ENCODE measurements at regions not wholly inside any gene's neighbourhood (a gene's known extent, or its start where the extent isn't known, plus 50 kb on each side); places are given as distances from the start of the nearest gene placed in this dataset.
A peak's percentile ranks its signal among the peaks of the same experiment; 100 is the strongest.

GRCh38 chr12:13365748-13366366, 169.3 kb downstream of the EMP1 start (continued):
- TF ChIP-seq, protein P1, sequence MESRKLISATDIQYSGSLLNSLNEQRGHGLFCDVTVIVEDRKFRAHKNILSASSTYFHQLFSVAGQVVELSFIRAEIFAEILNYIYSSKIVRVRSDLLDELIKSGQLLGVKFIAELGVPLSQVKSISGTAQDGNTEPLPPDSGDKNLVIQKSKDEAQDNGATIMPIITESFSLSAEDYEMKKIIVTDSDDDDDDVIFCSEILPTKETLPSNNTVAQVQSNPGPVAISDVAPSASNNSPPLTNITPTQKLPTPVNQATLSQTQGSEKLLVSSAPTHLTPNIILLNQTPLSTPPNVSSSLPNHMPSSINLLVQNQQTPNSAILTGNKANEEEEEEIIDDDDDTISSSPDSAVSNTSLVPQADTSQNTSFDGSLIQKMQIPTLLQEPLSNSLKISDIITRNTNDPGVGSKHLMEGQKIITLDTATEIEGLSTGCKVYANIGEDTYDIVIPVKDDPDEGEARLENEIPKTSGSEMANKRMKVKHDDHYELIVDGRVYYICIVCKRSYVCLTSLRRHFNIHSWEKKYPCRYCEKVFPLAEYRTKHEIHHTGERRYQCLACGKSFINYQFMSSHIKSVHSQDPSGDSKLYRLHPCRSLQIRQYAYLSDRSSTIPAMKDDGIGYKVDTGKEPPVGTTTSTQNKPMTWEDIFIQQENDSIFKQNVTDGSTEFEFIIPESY (IDR thresholded peaks at IDR 0.05; ENCODE audit: borderline replicate concordance, low read depth) = no peak
- no peak for TF ChIP-seq RAD21 (IDR thresholded peaks at IDR 0.05; ENCODE audit: low read length)

- H3K4me2 ChIP-seq = no peak overlapping the region
- H3F3A ChIP-seq (replicated peaks; ENCODE audit: insufficient read depth) = no peaks in the 10 kb centered on the region
- H3K9me2 ChIP-seq = no peaks in the 10 kb centered on the region
- no peaks in the 10 kb centered on the region for H3K4me1 ChIP-seq (ENCODE audit: control insufficient read depth in 1 of 2, insufficient read depth in 2 of 2, low read depth in 1 of 2, low read length in 1 of 2)
- H3K27ac ChIP-seq (ENCODE audit: low read depth in 2 of 2, low read length in 1 of 2) = no peak overlapping the region
- H3K27me3 ChIP-seq (ENCODE audit: insufficient read depth) = peaks cover 4% of the 10 kb centered on the region; the same call in 1 of the 2 replicates
- peak; percentile 65 for DNase-seq
- no peaks in the 10 kb centered on the region for H4K20me1 ChIP-seq (ENCODE audit: insufficient read depth)
- no peak overlapping the region for H2AFZ ChIP-seq (ENCODE audit: low read depth)
- H3K9ac ChIP-seq = no peak overlapping the region
- H3K9me3 ChIP-seq = no peaks in the 10 kb centered on the region
- TF ChIP-seq RAD21 (IDR thresholded peaks at IDR 0.05; ENCODE audit: low read length) (peak; percentile 74), CTCF (IDR thresholded peaks at IDR 0.05) (peak; percentile 88), SMC3 (IDR thresholded peaks at IDR 0.05; ENCODE audit: low read depth, low read length) (peak; percentile 57)
- TF ChIP-seq, protein P2, sequence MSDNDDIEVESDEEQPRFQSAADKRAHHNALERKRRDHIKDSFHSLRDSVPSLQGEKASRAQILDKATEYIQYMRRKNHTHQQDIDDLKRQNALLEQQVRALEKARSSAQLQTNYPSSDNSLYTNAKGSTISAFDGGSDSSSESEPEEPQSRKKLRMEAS (IDR thresholded peaks at IDR 0.05; ENCODE audit: low read depth) = no peak
- 32% methylated on average over 4 of the region's 5 CpGs for WGBS (ENCODE audit: low lambda C conversion rate)
- no peaks in the 10 kb centered on the region for H3K79me2 ChIP-seq (ENCODE audit: insufficient read depth)
- peaks cover 0 to 4% of the 10 kb centered on the region in 2 experiments for H3K36me3 ChIP-seq (replicated peaks in 1 of 2; ENCODE audit: control insufficient read depth in 1 of 2, insufficient read depth in 2 of 2, low read length in 1 of 2)
- ChIA-PET CTCF (interaction anchor here (0.6 to 2.7 kb wide), 38 partner anchors 9 to 383 kb away, joined by 3 to 26 read pairs (median 4); no protein-coding TSS in a partner anchor), POLR2A (no interaction called here)
- H3K4me3 ChIP-seq (ENCODE audit: low read depth in 2 of 2, low read length in 1 of 2) = 0 out of 4 replicates have a peak overlapping the region, but pooled peaks of 1 of the 2 experiments have one; percentile 33
Measured at GRCh38 chr12:13362260-13362841, 165.8 kb downstream of the EMP1 start.

GRCh38 chr12:13359636-13360035, 163.1 kb downstream of the EMP1 start:
- H3K9me2 ChIP-seq = no peaks in the 10 kb centered on the region
- H4K20me1 ChIP-seq (ENCODE audit: insufficient read depth) = no peaks in the 10 kb centered on the region
- no peak overlapping the region for H3K4me2 ChIP-seq
- peaks cover 4% of the 10 kb centered on the region; the same call in 1 of the 2 replicates for H3K27me3 ChIP-seq (ENCODE audit: insufficient read depth)
- H3K27ac ChIP-seq (ENCODE audit: low read depth in 2 of 2, low read length in 1 of 2) = no peak overlapping the region
- CTCF ChIA-PET = interaction anchor here (0.9 to 1.0 kb wide), 2 partner anchors 11 to 70 kb away, joined by 3 read pairs; no protein-coding TSS in a partner anchor
- no peak overlapping the region for H3K4me3 ChIP-seq (ENCODE audit: low read depth in 2 of 2, low read length in 1 of 2)
- no peaks in the 10 kb centered on the region for H3K9me3 ChIP-seq
- no peak overlapping the region for H3K9ac ChIP-seq
- H2AFZ ChIP-seq (ENCODE audit: low read depth) = no peak overlapping the region
- H3F3A ChIP-seq (replicated peaks; ENCODE audit: insufficient read depth) = no peaks in the 10 kb centered on the region
- H3K4me1 ChIP-seq (ENCODE audit: control insufficient read depth in 1 of 2, insufficient read depth in 2 of 2, low read depth in 1 of 2, low read length in 1 of 2) = no peaks in the 10 kb centered on the region
- no peak for DNase-seq
- H3K79me2 ChIP-seq (ENCODE audit: insufficient read depth) = no peaks in the 10 kb centered on the region
- POLR2A ChIA-PET = no interaction called here
- peaks cover 0 to 4% of the 10 kb centered on the region in 2 experiments for H3K36me3 ChIP-seq (replicated peaks in 1 of 2; ENCODE audit: control insufficient read depth in 1 of 2, insufficient read depth in 2 of 2, low read length in 1 of 2)
- no peak for TF ChIP-seq GATA2 (CRISPR knock-in tag; IDR thresholded peaks at IDR 0.05)
- TF ChIP-seq CHD2 (IDR thresholded peaks at IDR 0.05; ENCODE audit: low read length, partially characterized antibody) = no peak
- TF ChIP-seq, protein P2 (IDR thresholded peaks at IDR 0.05; ENCODE audit: low read depth) = no peak
- no peak for TF ChIP-seq MXI1 (IDR thresholded peaks at IDR 0.05; ENCODE audit: low read depth, low read length)
- TF ChIP-seq GABPA (IDR thresholded peaks at IDR 0.05; ENCODE audit: low read depth) = no peak
- TF ChIP-seq, protein P3, sequence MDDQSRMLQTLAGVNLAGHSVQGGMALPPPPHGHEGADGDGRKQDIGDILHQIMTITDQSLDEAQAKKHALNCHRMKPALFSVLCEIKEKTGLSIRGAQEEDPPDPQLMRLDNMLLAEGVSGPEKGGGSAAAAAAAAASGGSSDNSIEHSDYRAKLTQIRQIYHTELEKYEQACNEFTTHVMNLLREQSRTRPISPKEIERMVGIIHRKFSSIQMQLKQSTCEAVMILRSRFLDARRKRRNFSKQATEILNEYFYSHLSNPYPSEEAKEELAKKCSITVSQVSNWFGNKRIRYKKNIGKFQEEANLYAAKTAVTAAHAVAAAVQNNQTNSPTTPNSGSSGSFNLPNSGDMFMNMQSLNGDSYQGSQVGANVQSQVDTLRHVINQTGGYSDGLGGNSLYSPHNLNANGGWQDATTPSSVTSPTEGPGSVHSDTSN (IDR thresholded peaks at IDR 0.05) = no peak
- TF ChIP-seq, protein P4, sequence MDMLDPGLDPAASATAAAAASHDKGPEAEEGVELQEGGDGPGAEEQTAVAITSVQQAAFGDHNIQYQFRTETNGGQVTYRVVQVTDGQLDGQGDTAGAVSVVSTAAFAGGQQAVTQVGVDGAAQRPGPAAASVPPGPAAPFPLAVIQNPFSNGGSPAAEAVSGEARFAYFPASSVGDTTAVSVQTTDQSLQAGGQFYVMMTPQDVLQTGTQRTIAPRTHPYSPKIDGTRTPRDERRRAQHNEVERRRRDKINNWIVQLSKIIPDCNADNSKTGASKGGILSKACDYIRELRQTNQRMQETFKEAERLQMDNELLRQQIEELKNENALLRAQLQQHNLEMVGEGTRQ (IDR thresholded peaks at IDR 0.05; ENCODE audit: borderline replicate concordance, low read depth, low read length) = no peak
- TF ChIP-seq FOXJ3 (CRISPR knock-in tag; IDR thresholded peaks at IDR 0.05) = no peak
- no peak for TF ChIP-seq TAF1 (IDR thresholded peaks at IDR 0.05; ENCODE audit: borderline replicate concordance, low read depth, low read length)
- no peak for TF ChIP-seq YY1 (IDR thresholded peaks at IDR 0.05; ENCODE audit: low read depth)
- TF ChIP-seq MEF2A (IDR thresholded peaks at IDR 0.05; ENCODE audit: borderline replicate concordance, low read depth) = no peak
- TF ChIP-seq TEAD4 (IDR thresholded peaks at IDR 0.05; ENCODE audit: borderline replicate concordance, insufficient read depth) = no peak

Data from SK-N-SH (cell line).